ENCODE measurements at regions not wholly inside any gene's neighbourhood (a gene's known extent, or its start where the extent isn't known, plus 50 kb on each side); places are given as distances from the start of the nearest gene placed in this dataset.

GRCh38 chr20:54419531-54419930 is 55.9 kb upstream of the DOK5 start:
- no peak for DNase-seq
- Histone ChIP-seq H3K4me1 (no peaks in the 10 kb centered on the region), H3K4me3 (no peak overlapping the region), H3K27me3 (ENCODE audit: insufficient read depth in 3 of 3, low read length in 2 of 3) (peaks cover 0 to 2% (median 0%) of the 10 kb centered on the region in 3 donors), H3K36me3 (ENCODE audit: insufficient read depth in 1 of 2, low read depth in 1 of 2) (no peaks in the 10 kb centered on the region), H3K9me3 (peaks cover 6% of the 10 kb centered on the region), H3K27ac (no peak overlapping the region)
- intact Hi-C loops (cut with DNase I), result no loop called here
- TF ChIP-seq CTCF (IDR thresholded peaks at IDR 0.05), result no peak
- no peak for ATAC-seq

Data from psoas muscle (tissue), 6 donors.